ENCODE measurements at regions not wholly inside any gene's neighbourhood (a gene's known extent, or its start where the extent isn't known, plus 50 kb on each side); places are given as distances from the start of the nearest gene placed in this dataset.

GRCh38 chr4:27101126-27101525 is 240.5 kb downstream of the STIM2 start:
- no peak for DNase-seq (ENCODE audit: low read depth, low spot score)
- no peak for TF ChIP-seq CTCF (conservative IDR thresholded peaks at IDR 0.05)
- H3K27me3 Mint-ChIP-seq (ENCODE audit: low read depth), result no peaks in the 10 kb centered on the region
- peaks cover 10% of the 10 kb centered on the region for H3K4me1 Mint-ChIP-seq
- no peak overlapping the region for H3K4me3 Mint-ChIP-seq
- no peaks in the 10 kb centered on the region for H3K9me3 Mint-ChIP-seq
- H3K27ac Mint-ChIP-seq (ENCODE audit: unreplicated experiment), result no peak overlapping the region
- H3K36me3 Mint-ChIP-seq (ENCODE audit: low read depth), result no peaks in the 10 kb centered on the region

DNA sequence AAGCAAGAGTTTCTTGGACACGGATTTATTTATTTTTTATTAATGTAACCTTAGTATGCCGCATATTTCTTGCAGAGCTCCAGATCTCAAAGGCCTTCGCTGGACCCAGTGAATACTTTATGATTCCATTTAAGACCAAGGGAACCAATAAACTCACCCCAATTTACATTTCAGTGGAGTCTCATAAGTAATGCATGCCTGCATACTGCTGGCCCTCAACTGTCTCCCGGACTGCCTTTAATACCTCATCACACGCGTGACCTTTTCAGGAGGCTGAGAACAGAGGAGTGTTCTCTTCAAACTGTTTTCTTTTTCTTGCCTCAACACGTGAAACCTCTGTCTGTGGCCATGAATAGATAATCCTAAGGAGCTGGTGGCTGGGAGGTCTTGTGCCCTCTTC is 240.9 kb downstream of the STIM2 start:
- H3K27ac Mint-ChIP-seq (ENCODE audit: unreplicated experiment), result no peak overlapping the region
- TF ChIP-seq CTCF (conservative IDR thresholded peaks at IDR 0.05), result no peak
- peaks cover 2% of the 10 kb centered on the region for H3K36me3 Mint-ChIP-seq (ENCODE audit: low read depth)
- no peaks in the 10 kb centered on the region for H3K9me3 Mint-ChIP-seq
- no peak for DNase-seq (ENCODE audit: low read depth, low spot score)
- peaks cover 10% of the 10 kb centered on the region for H3K4me1 Mint-ChIP-seq
- H3K27me3 Mint-ChIP-seq (ENCODE audit: low read depth), result no peaks in the 10 kb centered on the region
- H3K4me3 Mint-ChIP-seq, result no peak overlapping the region

- no peak for DNase-seq (ENCODE audit: low read depth, low spot score)
- Mint-ChIP-seq H3K36me3 (ENCODE audit: low read depth) (no peaks in the 10 kb centered on the region), H3K4me3 (no peak overlapping the region), H3K9me3 (no peaks in the 10 kb centered on the region), H3K27me3 (ENCODE audit: low read depth) (no peaks in the 10 kb centered on the region), H3K4me1 (peaks cover 32% of the 10 kb centered on the region), H3K27ac (ENCODE audit: unreplicated experiment) (no peak overlapping the region)
- no peak for TF ChIP-seq CTCF (conservative IDR thresholded peaks at IDR 0.05)
These were observed 251.0 kb downstream of the STIM2 start for GRCh38 chr4:27111627-27112026.

DNA sequence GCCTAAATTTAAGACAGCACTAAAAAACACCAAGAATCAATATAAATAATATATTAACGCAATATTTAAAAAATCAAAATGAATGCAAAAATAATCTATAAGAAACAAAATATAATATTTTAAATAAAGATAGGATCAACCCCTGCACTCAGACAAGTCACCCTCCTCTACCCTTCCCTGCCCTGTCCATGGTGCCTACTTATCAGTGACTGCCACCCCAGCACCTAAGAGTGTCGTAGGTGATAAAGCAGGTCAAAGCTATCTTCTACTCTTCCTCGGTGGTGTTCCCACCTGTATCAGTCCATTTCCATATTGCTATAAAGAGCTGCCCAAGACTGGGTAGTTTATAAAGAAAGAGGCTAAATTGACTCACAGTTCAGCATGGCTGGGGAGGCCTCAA is 251.9 kb downstream of the STIM2 start:
- TF ChIP-seq CTCF (conservative IDR thresholded peaks at IDR 0.05), result no peak
- Mint-ChIP-seq H3K9me3 (no peaks in the 10 kb centered on the region), H3K4me1 (peaks cover 35% of the 10 kb centered on the region), H3K4me3 (no peak overlapping the region), H3K36me3 (ENCODE audit: low read depth) (no peaks in the 10 kb centered on the region), H3K27me3 (ENCODE audit: low read depth) (no peaks in the 10 kb centered on the region), H3K27ac (ENCODE audit: unreplicated experiment) (no peak overlapping the region)
- no peak for DNase-seq (ENCODE audit: low read depth, low spot score)

DNA sequence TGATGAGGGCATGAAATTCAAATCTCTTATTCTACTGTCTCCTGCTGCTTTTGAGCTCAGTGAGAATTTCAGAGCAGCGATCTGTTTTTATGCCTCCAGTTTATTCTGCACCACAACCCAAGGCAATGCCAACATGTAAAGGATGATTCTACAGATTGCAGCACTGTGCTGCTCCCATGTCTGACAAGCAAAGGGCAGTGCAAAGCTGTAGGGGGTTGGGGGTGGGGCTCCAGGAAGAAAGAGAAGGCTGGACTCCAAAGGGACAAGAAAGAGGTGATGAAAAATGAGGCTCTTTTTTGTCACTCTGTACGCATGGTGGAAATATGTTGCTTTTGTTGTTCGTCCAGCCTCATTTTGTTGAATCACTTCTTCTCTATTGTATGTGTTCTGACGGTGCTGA is 254.6 kb downstream of the STIM2 start:
- Mint-ChIP-seq H3K4me1 (peaks cover 15% of the 10 kb centered on the region), H3K9me3 (peaks cover 2% of the 10 kb centered on the region), H3K27me3 (ENCODE audit: low read depth) (no peaks in the 10 kb centered on the region), H3K27ac (ENCODE audit: unreplicated experiment) (no peak overlapping the region), H3K4me3 (no peak overlapping the region), H3K36me3 (ENCODE audit: low read depth) (no peaks in the 10 kb centered on the region)
- no peak for TF ChIP-seq CTCF (conservative IDR thresholded peaks at IDR 0.05)
- no peak for DNase-seq (ENCODE audit: low read depth, low spot score)

DNA sequence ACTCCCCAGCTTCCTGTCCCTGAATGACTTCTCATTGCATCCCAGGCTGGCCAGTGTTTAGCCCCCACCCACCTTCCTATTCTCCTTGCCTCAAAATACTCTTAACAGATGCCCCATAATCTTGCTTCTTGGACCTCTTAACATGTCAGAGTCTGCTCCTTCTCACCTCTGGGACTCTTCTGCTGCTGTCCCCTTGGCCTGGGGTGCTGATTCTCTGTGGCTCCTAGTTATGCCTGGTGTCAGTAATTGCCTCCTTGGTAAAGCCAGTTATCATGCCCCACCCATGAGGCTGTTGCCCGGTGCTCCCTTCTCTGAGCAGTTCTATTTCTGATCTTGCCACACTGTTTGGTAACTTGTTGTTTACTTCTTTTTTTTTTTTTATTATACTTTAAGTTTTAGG is 256.8 kb downstream of the STIM2 start:
- H3K9me3 Mint-ChIP-seq, result peaks cover 2% of the 10 kb centered on the region
- no peak overlapping the region for H3K27ac Mint-ChIP-seq (ENCODE audit: unreplicated experiment)
- H3K36me3 Mint-ChIP-seq (ENCODE audit: low read depth), result no peaks in the 10 kb centered on the region
- TF ChIP-seq CTCF (conservative IDR thresholded peaks at IDR 0.05), result no peak
- peaks cover 28% of the 10 kb centered on the region for H3K4me1 Mint-ChIP-seq
- H3K4me3 Mint-ChIP-seq, result no peak overlapping the region
- DNase-seq (ENCODE audit: low read depth, low spot score), result no peak
- no peaks in the 10 kb centered on the region for H3K27me3 Mint-ChIP-seq (ENCODE audit: low read depth)

Measured in neural crest cell (in vitro differentiated cells).